H1 (cell line): ENCODE measurements at regions not wholly inside any gene's neighbourhood (a gene's known extent, or its start where the extent isn't known, plus 50 kb on each side); places are given as distances from the start of the nearest gene placed in this dataset.

ENCODE experiments used
- CHD7 ChIP-seq: fragments of 300-600 bp; sonication (generic); IDR thresholded peaks from 2 replicates; pipeline ENCODE4 v1.7.1; 2012; ENCODE audit warnings: low read length, moderate library complexity, mild to moderate bottlenecking, inconsistent platforms; ENCODE audit not compliant: insufficient replicate concordance
- CREB1 ChIP-seq: IDR thresholded peaks from 2 replicates; pipeline ENCODE4 v1.6.1; 2012; ENCODE audit warnings: inconsistent platforms
- EZH2 ChIP-seq: fragments of 200-600 bp; sonication (generic); IDR thresholded peaks from 2 replicates; pipeline ENCODE4 v1.7.1; 2012; ENCODE audit warnings: low read depth, mild to moderate bottlenecking, moderate library complexity, low read length, inconsistent platforms; ENCODE audit not compliant: severe bottlenecking
- GABPA ChIP-seq: IDR thresholded peaks from 2 replicates; pipeline ENCODE4 v1.6.1; 2011; ENCODE audit warnings: mild to moderate bottlenecking, low read length, moderate library complexity, borderline replicate concordance; ENCODE audit not compliant: insufficient read depth
- POLR2A ChIP-seq, 2 experiments: IDR thresholded peaks; 1 replicate in 1 of 2; 2 replicates in 1 of 2; pipeline ENCODE4 v1.6.1; 2011; ENCODE audit warnings: low read depth in 2 of 2, low read length in 2 of 2, mild to moderate bottlenecking in 2 of 2; ENCODE audit errors: control extremely low read depth in 1 of 2
- TAF1 ChIP-seq: IDR thresholded peaks from 2 replicates; pipeline ENCODE4 v1.6.1; 2011; ENCODE audit warnings: mild to moderate bottlenecking, low read depth, low read length
- TBP ChIP-seq: IDR thresholded peaks from 2 replicates; pipeline ENCODE4 v1.6.1; 2011; ENCODE audit warnings: low read depth, low read length, improper control_type of control experiment
- TF ChIP-seq, protein P1 (sequence below), 3 experiments: IDR thresholded peaks; 1 replicate in 2 of 3; 2 replicates in 1 of 3; pipeline versions ENCODE4 v1.5.1 to v1.6.1; 2011; ENCODE audit warnings: low read length in 3 of 3, mild to moderate bottlenecking in 3 of 3, inconsistent platforms in 2 of 3, low read depth in 1 of 3, moderate library complexity in 1 of 3; ENCODE audit not compliant: insufficient read depth in 1 of 3; ENCODE audit errors: control extremely low read depth in 1 of 3
- TF ChIP-seq, protein P2 (sequence below): IDR thresholded peaks from 2 replicates; pipeline ENCODE4 v1.6.1; 2012; ENCODE audit warnings: inconsistent platforms

DNA sequence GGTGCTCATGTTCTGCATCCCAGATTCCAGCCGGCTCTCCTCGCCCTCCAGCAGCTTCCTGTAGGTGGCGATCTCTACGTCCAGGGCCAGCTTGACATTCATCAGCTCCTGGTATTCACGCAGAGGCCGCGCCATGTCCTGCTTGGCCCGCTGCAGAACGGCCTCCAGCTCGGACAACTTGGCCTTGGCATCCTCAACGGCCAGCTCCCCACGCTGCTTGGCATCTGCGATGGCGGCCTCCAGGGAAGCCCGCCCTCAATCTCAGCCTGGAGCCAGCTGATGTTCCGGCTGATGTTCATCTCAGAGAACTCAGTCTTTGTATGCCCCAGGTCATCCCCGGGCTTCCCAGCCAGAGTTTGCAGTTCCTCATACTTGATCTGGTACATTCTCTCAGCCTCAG lies 431.8 kb upstream of the DIPK2B start:
- TF ChIP-seq EZH2, result no peak
- TF ChIP-seq, protein P1, sequence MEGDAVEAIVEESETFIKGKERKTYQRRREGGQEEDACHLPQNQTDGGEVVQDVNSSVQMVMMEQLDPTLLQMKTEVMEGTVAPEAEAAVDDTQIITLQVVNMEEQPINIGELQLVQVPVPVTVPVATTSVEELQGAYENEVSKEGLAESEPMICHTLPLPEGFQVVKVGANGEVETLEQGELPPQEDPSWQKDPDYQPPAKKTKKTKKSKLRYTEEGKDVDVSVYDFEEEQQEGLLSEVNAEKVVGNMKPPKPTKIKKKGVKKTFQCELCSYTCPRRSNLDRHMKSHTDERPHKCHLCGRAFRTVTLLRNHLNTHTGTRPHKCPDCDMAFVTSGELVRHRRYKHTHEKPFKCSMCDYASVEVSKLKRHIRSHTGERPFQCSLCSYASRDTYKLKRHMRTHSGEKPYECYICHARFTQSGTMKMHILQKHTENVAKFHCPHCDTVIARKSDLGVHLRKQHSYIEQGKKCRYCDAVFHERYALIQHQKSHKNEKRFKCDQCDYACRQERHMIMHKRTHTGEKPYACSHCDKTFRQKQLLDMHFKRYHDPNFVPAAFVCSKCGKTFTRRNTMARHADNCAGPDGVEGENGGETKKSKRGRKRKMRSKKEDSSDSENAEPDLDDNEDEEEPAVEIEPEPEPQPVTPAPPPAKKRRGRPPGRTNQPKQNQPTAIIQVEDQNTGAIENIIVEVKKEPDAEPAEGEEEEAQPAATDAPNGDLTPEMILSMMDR (IDR thresholded peaks at IDR 0.05; ENCODE audit: control extremely low read depth in 1 of 3, insufficient read depth in 1 of 3, low read depth in 1 of 3, low read length in 3 of 3), result peak; percentile 14 to 38 (median 32)
- TF ChIP-seq CREB1, result no peak
- TF ChIP-seq, protein P2, sequence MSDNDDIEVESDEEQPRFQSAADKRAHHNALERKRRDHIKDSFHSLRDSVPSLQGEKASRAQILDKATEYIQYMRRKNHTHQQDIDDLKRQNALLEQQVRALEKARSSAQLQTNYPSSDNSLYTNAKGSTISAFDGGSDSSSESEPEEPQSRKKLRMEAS, result no peak
- no peak for TF ChIP-seq TBP
- TF ChIP-seq POLR2A (IDR thresholded peaks at IDR 0.05; ENCODE audit: control extremely low read depth in 1 of 2, low read depth in 2 of 2, low read length in 2 of 2), result no peak
- no peak for TF ChIP-seq GABPA
- no peak for TF ChIP-seq TAF1
- TF ChIP-seq CHD7, result no peak
